PC-3 (cell line): ENCODE measurements at regions not wholly inside any gene's neighbourhood (a gene's known extent, or its start where the extent isn't known, plus 50 kb on each side); places are given as distances from the start of the nearest gene placed in this dataset.

Source experiments
- ATAC-seq: fragments of 200-7000 bp; cut with Tn5 transposase; 2 replicates; pipeline ENCODE4 v1.9.1; 2020; ENCODE audit warnings: mild to moderate bottlenecking, moderate library complexity
- BruUV-seq: library from RNA; stranded (reverse); fragments of 400-500 nt; replicated peaks from 2 replicates; lab custom pipeline; 2021; lab: Mats Ljungman, UMichigan
- CTCF ChIA-PET: fragments of 300-600 bp; sonication (Branson Sonifier 250); formaldehyde crosslinking; loops from one replicate; lab custom pipeline; 2022; ENCODE audit warnings: antibody characterized with exemption; lab: Charles Lee
- POLR2A ChIA-PET: fragments of 300-600 bp; sonication (Branson Sonifier 250); formaldehyde crosslinking; loops from one replicate; lab custom pipeline; 2022; ENCODE audit warnings: antibody characterized with exemption; ENCODE audit not compliant: unreplicated experiment; lab: Charles Lee
- DNase-seq: peaks from one replicate; pipeline ENCODE4 v3.0.0-alpha.2; 2015
- H2AFZ ChIP-seq: fragments of 300-600 bp; sonication (generic); 2 replicates; pipeline ENCODE4 v1.6.0; 2016; ENCODE audit warnings: antibody characterized with exemption, low read length
- H3F3A ChIP-seq: fragments of 300-600 bp; sonication (generic); one replicate; pipeline ENCODE4 v1.6.0; 2017; ENCODE audit warnings: antibody characterized with exemption, low read length, control low read depth, mild to moderate bottlenecking; ENCODE audit not compliant: unreplicated experiment
- H3K27ac ChIP-seq: fragments of 300-600 bp; sonication (generic); 2 replicates; pipeline ENCODE4 v1.5.1; 2016; ENCODE audit warnings: mild to moderate bottlenecking, low read length
- H3K27me3 ChIP-seq: fragments of 300-600 bp; sonication (generic); 2 replicates; pipeline ENCODE4 v1.6.1; 2016; ENCODE audit warnings: low read length, mixed read lengths
- H3K36me3 ChIP-seq: fragments of 300-600 bp; sonication (generic); 2 replicates; pipeline ENCODE4 v1.6.1; 2016; ENCODE audit warnings: low read depth, mixed run types, low read length, mixed read lengths
- H3K4me1 ChIP-seq: fragments of 300-600 bp; sonication (generic); 2 replicates; pipeline ENCODE4 v1.5.1; 2016; ENCODE audit warnings: low read length; ENCODE audit not compliant: insufficient read depth
- H3K4me2 ChIP-seq: fragments of 300-600 bp; sonication (generic); 2 replicates; pipeline ENCODE4 v1.6.0; 2016; ENCODE audit warnings: low read length
- H3K4me3 ChIP-seq: fragments of 300-600 bp; sonication (generic); 2 replicates; pipeline ENCODE4 v1.5.1; 2016; ENCODE audit warnings: mild to moderate bottlenecking, low read length, mixed read lengths
- H3K79me2 ChIP-seq: fragments of 300-600 bp; sonication (generic); 2 replicates; pipeline ENCODE4 v1.6.1; 2017; ENCODE audit warnings: low read length, mixed read lengths
- H3K9ac ChIP-seq: fragments of 300-600 bp; sonication (generic); 2 replicates; pipeline ENCODE4 v1.6.0; 2016; ENCODE audit warnings: mild to moderate bottlenecking, low read length
- H3K9me2 ChIP-seq: fragments of 300-600 bp; sonication (generic); replicated peaks from 2 replicates; pipeline ENCODE4 v1.6.1; 2016; ENCODE audit warnings: mixed run types, low read length, mixed read lengths
- H3K9me3 ChIP-seq: fragments of 300-600 bp; sonication (generic); 2 replicates; pipeline ENCODE4 v1.6.1; 2016; ENCODE audit warnings: low read length, mixed read lengths
- H4K20me1 ChIP-seq: fragments of 300-600 bp; sonication (generic); 2 replicates; pipeline ENCODE4 v1.6.1; 2016; ENCODE audit warnings: low read length, mixed read lengths
- EZH2 ChIP-seq: fragments of 300-600 bp; sonication (generic); IDR thresholded peaks from one replicate; pipeline ENCODE4 v1.6.1; 2017; ENCODE audit warnings: antibody characterized with exemption, mild to moderate bottlenecking, low read length; ENCODE audit not compliant: unreplicated experiment
- EZH2phosphoT487 ChIP-seq: fragments of 300-600 bp; sonication (generic); IDR thresholded peaks from 2 replicates; pipeline ENCODE4 v1.6.1; 2018; ENCODE audit warnings: mild to moderate bottlenecking, antibody characterized with exemption, low read length, borderline replicate concordance
- intact Hi-C: fragments of 100-400 bp; cut with micrococcal nuclease; formaldehyde crosslinking; loops from 2 replicates; pipeline ENCODE4 v1.9.0; 2023
- TF ChIP-seq, protein P1 (sequence below): fragments of 300-600 bp; sonication (generic); conservative IDR thresholded peaks from 2 replicates; pipeline ENCODE4 v1.5.1; 2017; ENCODE audit warnings: antibody characterized with exemption, low read depth, mild to moderate bottlenecking, low read length

- CTCF ChIA-PET, result no interaction called here
- Histone ChIP-seq H3K9ac (no peak overlapping the region), H3K4me3 (no peak overlapping the region), H3K4me1 (no peaks in the 10 kb centered on the region), H3K27me3 (no peaks in the 10 kb centered on the region), H3K79me2 (no peaks in the 10 kb centered on the region), H4K20me1 (no peaks in the 10 kb centered on the region), H3K9me3 (no peaks in the 10 kb centered on the region), H3K36me3 (no peaks in the 10 kb centered on the region), H3F3A (no peaks in the 10 kb centered on the region), H3K27ac (no peak overlapping the region), H3K4me2 (no peak overlapping the region), H3K9me2 (no peaks in the 10 kb centered on the region), H2AFZ (no peak overlapping the region)
- POLR2A ChIA-PET, result no interaction called here
- ATAC-seq (no peak), DNase-seq (no peak)
- no TSS peak for BruUV-seq
- intact Hi-C loops, result no loop called here
- no peak for TF ChIP-seq EZH2
- TF ChIP-seq, protein P1, sequence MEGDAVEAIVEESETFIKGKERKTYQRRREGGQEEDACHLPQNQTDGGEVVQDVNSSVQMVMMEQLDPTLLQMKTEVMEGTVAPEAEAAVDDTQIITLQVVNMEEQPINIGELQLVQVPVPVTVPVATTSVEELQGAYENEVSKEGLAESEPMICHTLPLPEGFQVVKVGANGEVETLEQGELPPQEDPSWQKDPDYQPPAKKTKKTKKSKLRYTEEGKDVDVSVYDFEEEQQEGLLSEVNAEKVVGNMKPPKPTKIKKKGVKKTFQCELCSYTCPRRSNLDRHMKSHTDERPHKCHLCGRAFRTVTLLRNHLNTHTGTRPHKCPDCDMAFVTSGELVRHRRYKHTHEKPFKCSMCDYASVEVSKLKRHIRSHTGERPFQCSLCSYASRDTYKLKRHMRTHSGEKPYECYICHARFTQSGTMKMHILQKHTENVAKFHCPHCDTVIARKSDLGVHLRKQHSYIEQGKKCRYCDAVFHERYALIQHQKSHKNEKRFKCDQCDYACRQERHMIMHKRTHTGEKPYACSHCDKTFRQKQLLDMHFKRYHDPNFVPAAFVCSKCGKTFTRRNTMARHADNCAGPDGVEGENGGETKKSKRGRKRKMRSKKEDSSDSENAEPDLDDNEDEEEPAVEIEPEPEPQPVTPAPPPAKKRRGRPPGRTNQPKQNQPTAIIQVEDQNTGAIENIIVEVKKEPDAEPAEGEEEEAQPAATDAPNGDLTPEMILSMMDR, result no peak
- TF ChIP-seq EZH2phosphoT487, result no peak
Observed at GRCh38 chr6:151682251-151682650, 125.2 kb upstream of the ESR1 start.

DNA sequence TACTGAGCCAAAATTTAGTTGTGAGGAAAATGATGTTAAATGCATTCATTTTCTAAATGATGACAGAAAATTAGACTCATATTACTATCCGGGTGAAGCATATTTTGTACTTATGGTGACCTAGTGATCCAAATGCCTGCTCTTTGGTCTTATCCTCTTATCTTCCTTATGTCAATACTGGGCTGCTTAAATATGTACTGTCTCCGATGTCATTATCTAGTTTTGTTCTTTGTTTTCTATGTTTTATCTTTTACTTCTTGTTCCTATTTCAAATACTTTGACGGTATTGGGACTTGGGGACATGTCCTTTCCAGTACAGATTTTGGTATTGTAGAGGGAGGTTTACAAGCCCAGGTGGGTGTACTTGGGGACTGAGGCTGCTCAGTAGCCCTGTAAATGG, 124.6 kb upstream of the ESR1 start:
- H3K79me2 ChIP-seq, result no peaks in the 10 kb centered on the region
- no peak for DNase-seq
- no TSS peak for BruUV-seq
- H4K20me1 ChIP-seq, result no peaks in the 10 kb centered on the region
- H3K9me3 ChIP-seq, result no peaks in the 10 kb centered on the region
- intact Hi-C loops, result no loop called here
- no peak overlapping the region for H2AFZ ChIP-seq
- H3K36me3 ChIP-seq, result no peaks in the 10 kb centered on the region
- H3K4me1 ChIP-seq, result no peaks in the 10 kb centered on the region
- no peak for TF ChIP-seq EZH2
- TF ChIP-seq EZH2phosphoT487, result no peak
- TF ChIP-seq, protein P1, result no peak
- no peak overlapping the region for H3K4me3 ChIP-seq
- no peak overlapping the region for H3K4me2 ChIP-seq
- ChIA-PET POLR2A (no interaction called here), CTCF (no interaction called here)
- H3K9me2 ChIP-seq, result no peaks in the 10 kb centered on the region
- H3F3A ChIP-seq, result no peaks in the 10 kb centered on the region
- no peak for ATAC-seq
- no peak overlapping the region for H3K27ac ChIP-seq
- no peaks in the 10 kb centered on the region for H3K27me3 ChIP-seq
- H3K9ac ChIP-seq, result no peak overlapping the region

GRCh38 chr6:151683381-151683780, 124.1 kb upstream of the ESR1 start:
- no peaks in the 10 kb centered on the region for H3K9me2 ChIP-seq
- ATAC-seq (no peak), DNase-seq (no peak)
- H3K4me1 ChIP-seq, result no peaks in the 10 kb centered on the region
- no peaks in the 10 kb centered on the region for H3K36me3 ChIP-seq
- H3K4me3 ChIP-seq, result no peak overlapping the region
- CTCF ChIA-PET, result no interaction called here
- H4K20me1 ChIP-seq, result no peaks in the 10 kb centered on the region
- intact Hi-C loops, result no loop called here
- BruUV-seq, result no TSS peak
- H3F3A ChIP-seq, result no peaks in the 10 kb centered on the region
- no peak overlapping the region for H3K27ac ChIP-seq
- no peaks in the 10 kb centered on the region for H3K9me3 ChIP-seq
- H2AFZ ChIP-seq, result no peak overlapping the region
- H3K4me2 ChIP-seq, result no peak overlapping the region
- TF ChIP-seq EZH2phosphoT487 (no peak), EZH2 (no peak)
- TF ChIP-seq, protein P1, result no peak
- H3K79me2 ChIP-seq, result no peaks in the 10 kb centered on the region
- H3K9ac ChIP-seq, result no peak overlapping the region
- POLR2A ChIA-PET, result no interaction called here
- H3K27me3 ChIP-seq, result no peaks in the 10 kb centered on the region
